ENCODE measurements at regions not wholly inside any gene's neighbourhood (a gene's known extent, or its start where the extent isn't known, plus 50 kb on each side); places are given as distances from the start of the nearest gene placed in this dataset.

DNA sequence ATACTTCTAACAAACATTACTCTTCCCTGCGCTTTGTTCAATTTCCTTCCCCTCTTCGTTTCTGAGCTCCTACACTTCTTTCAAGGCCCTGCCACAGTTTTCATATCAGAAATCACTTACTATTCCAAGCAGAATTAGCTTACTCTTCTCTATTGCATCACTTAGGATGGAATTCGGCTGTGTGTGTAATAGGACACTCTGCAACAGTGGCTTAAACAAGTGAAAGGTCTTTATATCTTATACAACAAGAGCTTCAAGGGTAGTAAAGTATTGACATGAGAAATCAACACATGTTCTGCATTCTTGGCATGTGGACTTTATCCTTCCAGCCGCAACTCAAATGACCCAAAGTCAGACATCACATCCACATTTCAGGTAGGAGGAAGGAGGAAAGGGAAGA, 279.6 kb downstream of the PCDH20 start:
- TF ChIP-seq, protein P1, sequence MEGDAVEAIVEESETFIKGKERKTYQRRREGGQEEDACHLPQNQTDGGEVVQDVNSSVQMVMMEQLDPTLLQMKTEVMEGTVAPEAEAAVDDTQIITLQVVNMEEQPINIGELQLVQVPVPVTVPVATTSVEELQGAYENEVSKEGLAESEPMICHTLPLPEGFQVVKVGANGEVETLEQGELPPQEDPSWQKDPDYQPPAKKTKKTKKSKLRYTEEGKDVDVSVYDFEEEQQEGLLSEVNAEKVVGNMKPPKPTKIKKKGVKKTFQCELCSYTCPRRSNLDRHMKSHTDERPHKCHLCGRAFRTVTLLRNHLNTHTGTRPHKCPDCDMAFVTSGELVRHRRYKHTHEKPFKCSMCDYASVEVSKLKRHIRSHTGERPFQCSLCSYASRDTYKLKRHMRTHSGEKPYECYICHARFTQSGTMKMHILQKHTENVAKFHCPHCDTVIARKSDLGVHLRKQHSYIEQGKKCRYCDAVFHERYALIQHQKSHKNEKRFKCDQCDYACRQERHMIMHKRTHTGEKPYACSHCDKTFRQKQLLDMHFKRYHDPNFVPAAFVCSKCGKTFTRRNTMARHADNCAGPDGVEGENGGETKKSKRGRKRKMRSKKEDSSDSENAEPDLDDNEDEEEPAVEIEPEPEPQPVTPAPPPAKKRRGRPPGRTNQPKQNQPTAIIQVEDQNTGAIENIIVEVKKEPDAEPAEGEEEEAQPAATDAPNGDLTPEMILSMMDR (IDR thresholded peaks at IDR 0.05), result no peak
- no peak for TF ChIP-seq POLR2A (IDR thresholded peaks at IDR 0.05)

DNA sequence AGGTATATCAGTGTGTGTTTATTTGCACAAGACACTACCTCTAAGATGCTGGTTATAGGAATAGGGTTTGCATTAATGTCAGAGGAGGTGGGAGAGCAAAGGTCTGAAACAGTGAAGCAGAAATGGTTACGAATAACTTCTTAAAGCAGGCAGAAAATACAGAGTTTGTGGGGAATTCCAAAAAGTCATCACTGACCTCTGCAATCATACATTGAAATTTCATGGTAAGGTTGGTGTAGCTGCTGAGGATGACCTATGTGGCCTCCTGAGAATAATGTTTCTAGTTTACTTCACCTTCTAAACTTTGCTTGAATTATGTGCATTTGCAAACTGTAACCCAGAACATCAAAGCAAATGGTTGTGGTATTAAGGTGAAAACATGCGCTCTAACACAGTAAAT, 280.1 kb downstream of the PCDH20 start:
- Histone ChIP-seq H3K4me3 (no peak overlapping the region), H3K27me3 (no peaks in the 10 kb centered on the region), H3K4me1 (no peaks in the 10 kb centered on the region), H3K9me3 (no peaks in the 10 kb centered on the region), H3K27ac (no peak overlapping the region), H3K36me3 (no peaks in the 10 kb centered on the region)
- intact Hi-C loops (cut with DNase I; ENCODE audit: low total_unique reads), result no loop called here
- DNase-seq, result no peak
- TF ChIP-seq, protein P1 (IDR thresholded peaks at IDR 0.05), result no peak
- TF ChIP-seq POLR2A (IDR thresholded peaks at IDR 0.05), result no peak

More for the DNA sequence above, 279.6 kb downstream of the PCDH20 start:
- no peaks in the 10 kb centered on the region for H3K4me1 ChIP-seq
- no peaks in the 10 kb centered on the region for H3K36me3 ChIP-seq
- no peaks in the 10 kb centered on the region for H3K27me3 ChIP-seq
- H3K9me3 ChIP-seq, result no peaks in the 10 kb centered on the region
- no peak overlapping the region for H3K27ac ChIP-seq
- intact Hi-C loops (cut with DNase I; ENCODE audit: low total_unique reads), result no loop called here
- no peak overlapping the region for H3K4me3 ChIP-seq
- DNase-seq, result no peak

DNA sequence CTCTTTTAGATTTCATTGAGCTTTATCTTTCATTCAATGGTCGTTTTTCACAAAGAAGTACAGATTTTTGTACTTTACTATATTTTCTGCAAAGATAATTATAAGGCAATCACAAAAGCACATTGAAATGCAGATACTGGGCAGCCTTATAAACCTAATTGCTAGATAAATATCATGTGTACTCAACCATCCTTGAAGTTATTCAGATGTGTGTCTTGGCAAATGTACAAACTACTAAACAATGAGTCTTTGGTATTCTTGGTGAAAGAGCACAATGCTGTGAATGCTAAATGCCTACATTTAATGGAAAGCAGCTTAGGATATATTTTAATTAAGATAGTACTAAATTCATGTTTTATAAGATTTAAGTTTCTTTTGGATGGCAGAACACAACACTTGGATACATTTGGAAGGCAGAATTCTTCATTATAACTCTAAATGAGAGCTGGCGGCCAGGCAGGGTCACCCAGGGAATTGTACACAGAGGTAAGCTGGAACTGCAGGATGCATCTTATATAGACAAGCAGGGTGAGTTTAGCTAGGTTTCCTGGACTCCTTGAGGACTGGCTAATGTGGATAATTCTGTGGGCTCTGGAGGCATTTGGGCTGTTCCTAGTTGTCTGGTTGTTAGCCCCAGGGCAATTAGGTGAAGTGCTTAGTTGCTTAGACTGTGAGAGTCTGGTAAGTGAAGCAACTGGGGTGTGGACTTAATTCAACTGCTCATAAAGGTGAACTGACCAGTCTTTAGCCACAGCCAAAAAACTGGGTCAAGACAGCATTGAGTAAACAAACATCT, 286.6 kb downstream of the PCDH20 start:
- Histone ChIP-seq H3K9me3 (no peaks in the 10 kb centered on the region), H3K36me3 (no peaks in the 10 kb centered on the region), H3K4me3 (no peak overlapping the region), H3K4me1 (no peaks in the 10 kb centered on the region), H3K27me3 (no peaks in the 10 kb centered on the region), H3K27ac (no peak overlapping the region)
- no peak for DNase-seq
- intact Hi-C loops (cut with DNase I; ENCODE audit: low total_unique reads), result no loop called here
- TF ChIP-seq, protein P1 (IDR thresholded peaks at IDR 0.05), result no peak
- TF ChIP-seq POLR2A (IDR thresholded peaks at IDR 0.05), result no peak

DNA sequence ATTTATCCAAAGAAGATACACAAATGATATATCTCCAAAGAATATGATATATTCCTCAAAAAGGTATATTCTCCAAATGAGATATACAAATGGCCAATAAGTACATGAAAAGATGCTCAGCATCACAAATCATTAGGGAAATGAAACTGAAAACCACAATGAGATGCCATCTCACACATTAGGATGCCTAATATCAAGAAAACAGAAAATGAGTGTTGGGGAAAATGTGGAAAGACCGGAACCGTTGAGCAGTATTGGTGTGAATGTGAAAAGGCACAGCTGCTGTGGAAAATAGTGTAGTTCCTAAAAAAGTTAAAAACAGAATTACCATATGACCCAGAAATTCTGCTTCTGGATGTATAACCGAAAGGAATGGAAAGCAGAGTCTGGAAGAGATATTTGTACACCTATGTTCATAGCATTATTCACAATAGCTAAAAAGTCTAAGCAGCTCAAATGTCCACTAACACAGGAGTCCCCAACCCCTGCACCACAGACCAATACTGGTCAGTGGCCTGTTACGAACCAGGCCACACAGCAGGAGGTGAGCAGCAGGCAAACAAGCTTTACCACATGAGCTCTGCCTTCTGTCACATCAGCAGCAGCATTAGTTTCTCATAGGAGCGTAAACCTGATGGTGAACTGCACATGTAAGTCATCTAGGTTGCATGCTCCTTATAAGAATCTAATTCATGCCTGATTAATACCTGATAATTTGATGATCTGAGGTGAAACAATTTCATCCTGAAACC, 291.9 kb downstream of the PCDH20 start:
- Histone ChIP-seq H3K9me3 (no peaks in the 10 kb centered on the region), H3K36me3 (no peaks in the 10 kb centered on the region), H3K27ac (no peak overlapping the region), H3K27me3 (no peaks in the 10 kb centered on the region), H3K4me1 (no peaks in the 10 kb centered on the region), H3K4me3 (no peak overlapping the region)
- TF ChIP-seq, protein P1 (IDR thresholded peaks at IDR 0.05), result no peak
- TF ChIP-seq POLR2A (IDR thresholded peaks at IDR 0.05), result no peak
- DNase-seq, result no peak
- intact Hi-C loops (cut with DNase I; ENCODE audit: low total_unique reads), result no loop called here

DNA sequence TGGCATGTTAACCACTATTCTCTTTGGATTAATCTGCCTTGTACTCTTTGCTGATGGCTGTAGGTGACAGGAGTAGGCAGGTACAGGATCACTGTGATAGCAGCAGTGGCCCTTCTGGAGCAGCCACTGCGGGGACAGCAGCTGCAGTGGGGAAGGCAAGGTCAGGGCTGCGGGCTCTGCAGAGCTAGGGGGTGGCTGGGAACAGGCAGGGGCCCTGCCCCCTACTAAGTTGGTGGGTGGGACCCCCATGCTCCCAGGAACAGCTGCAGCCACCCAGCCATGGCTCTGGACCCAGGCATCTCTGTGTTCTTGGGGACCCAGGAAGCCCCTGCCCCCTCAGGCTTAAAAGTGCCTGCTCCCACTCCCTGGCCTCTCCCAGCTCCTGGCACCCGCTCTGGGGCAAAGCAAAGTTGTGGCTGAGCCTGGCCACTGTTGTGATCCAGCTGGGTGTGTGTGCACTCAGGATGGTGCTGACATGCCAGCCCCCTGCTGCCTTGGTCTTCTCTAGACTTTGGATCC, 302.4 kb downstream of the PCDH20 start:
- no peak overlapping the region for H3K4me3 ChIP-seq
- no peaks in the 10 kb centered on the region for H3K9me3 ChIP-seq
- H3K27ac ChIP-seq, result no peak overlapping the region
- no peak for DNase-seq
- intact Hi-C loops (cut with DNase I; ENCODE audit: low total_unique reads), result no loop called here
- no peaks in the 10 kb centered on the region for H3K36me3 ChIP-seq
- TF ChIP-seq, protein P1 (IDR thresholded peaks at IDR 0.05), result no peak
- TF ChIP-seq POLR2A (IDR thresholded peaks at IDR 0.05), result no peak
- no peaks in the 10 kb centered on the region for H3K4me1 ChIP-seq
- no peaks in the 10 kb centered on the region for H3K27me3 ChIP-seq
